NCI-H2227 (cell line): ENCODE measurements at regions not wholly inside any gene's neighbourhood (a gene's known extent, or its start where the extent isn't known, plus 50 kb on each side); places are given as distances from the start of the nearest gene placed in this dataset.
A peak's percentile ranks its signal among the peaks of the same experiment; 100 is the strongest.
"Not testable (repeated sequence)": the region's sequence is repeated elsewhere in the genome, so short reads cannot be mapped to it uniquely, and the experiment has no call there.

Experiments used
- DNase-seq: peaks from one replicate; lab custom pipeline; 2025; ENCODE audit not compliant: unreplicated experiment; lab: John Stamatoyannopoulos, UW

GRCh38 chr20:10109641-10110040 is 74.9 kb downstream of the ANKEF1 start:
- no peak for DNase-seq

DNA sequence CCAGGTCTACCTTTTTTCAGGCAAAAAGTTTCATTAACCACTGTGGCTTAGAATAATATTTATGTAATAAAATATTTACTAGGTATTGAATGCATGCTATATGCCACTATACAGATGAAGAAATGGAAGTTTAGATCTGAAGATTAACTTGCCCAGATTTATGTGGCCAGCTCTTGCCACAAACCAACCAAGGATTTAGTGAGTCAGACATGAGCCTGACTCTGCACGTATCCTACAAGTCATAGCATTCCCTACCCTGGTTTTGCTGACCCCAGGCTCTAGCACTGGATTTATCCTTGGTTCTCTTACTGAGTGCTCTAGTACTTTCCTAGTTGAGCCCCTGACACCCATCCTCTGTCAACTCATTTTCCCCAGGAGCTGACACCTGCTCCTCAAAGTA is 75.4 kb downstream of the ANKEF1 start:
- DNase-seq: no peak

- no peak for DNase-seq
Measured at GRCh38 chr20:10111139-10111958, 76.6 kb downstream of the ANKEF1 start.

GRCh38 chr20:10111959-10112250 is 77.1 kb downstream of the ANKEF1 start:
- no peak for DNase-seq

- DNase-seq: peak; percentile 80
Measured at GRCh38 chr20:10113746-10114145, 79.0 kb downstream of the ANKEF1 start.

- DNase-seq: no peak
Measured at GRCh38 chr20:10114598-10114997, 79.8 kb downstream of the ANKEF1 start.

GRCh38 chr20:10115021-10115420 is 80.2 kb downstream of the ANKEF1 start:
- DNase-seq: no peak

DNA sequence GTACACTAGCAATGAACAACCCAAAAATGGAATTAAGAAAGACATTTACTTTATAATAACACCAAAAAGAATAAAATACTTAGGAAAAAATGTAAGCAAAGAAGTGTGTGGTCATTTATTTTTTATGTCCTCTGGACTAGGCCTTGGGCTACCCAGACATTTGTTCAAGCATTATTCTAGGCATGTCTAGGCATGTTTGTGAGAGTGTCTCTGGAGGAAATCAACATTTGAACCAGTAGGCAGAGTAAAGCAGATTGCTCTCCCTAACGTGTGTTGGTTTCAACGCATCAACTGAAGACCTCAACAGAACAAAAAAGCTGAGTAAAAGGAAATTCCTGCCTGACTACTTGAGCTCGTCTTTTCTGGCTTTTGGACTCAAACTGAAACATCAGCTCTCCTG is 84.5 kb downstream of the ANKEF1 start:
- DNase-seq: peak; percentile 4

- DNase-seq: not testable (repeated sequence)
Measured at GRCh38 chr20:10124883-10125282, 90.1 kb downstream of the ANKEF1 start.

DNA sequence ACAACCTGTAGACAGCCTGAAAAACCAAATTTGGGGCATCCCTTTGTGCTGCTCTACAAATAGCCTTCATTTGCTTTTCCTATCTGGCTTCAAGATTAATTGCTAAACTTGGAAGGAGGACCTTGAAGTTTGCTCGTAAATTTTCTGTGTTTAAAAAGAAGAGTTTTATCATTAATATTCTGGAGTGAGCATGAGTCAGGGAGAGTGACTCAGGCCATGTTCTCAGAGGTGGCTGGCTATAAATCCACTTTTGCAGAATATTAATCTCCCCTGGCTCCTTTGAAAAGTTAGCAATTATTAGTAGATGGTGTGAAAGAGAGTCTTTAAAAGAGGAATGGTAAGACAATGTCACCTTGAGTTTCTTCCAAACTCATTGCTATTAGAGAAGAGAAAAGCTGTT is 91.0 kb downstream of the ANKEF1 start:
- no peak for DNase-seq

- no peak for DNase-seq
Measured at GRCh38 chr20:10129749-10130148, 88.9 kb upstream of the SNAP25 start.

- no peak for DNase-seq
Measured at GRCh38 chr20:10131732-10132345, 86.8 kb upstream of the SNAP25 start.

DNA sequence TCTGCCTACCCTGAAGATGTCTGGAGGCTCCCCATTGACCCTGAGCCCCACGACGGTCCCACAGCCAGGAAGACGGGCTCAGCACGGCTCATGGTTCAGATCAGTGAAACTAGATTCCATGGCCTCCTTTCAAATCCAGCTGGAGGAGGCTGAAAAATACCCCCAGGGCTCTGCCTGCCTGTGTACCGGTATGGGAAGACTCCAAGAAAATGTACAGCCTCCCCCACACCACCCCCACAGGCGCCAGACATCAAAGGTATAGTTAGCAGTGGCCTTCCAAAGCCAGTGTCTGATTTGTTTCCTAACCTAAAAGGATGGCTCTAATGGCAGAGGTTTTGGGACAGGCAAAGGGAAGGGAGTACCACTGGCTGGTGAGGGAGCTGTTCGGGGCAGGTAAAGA is 86.2 kb upstream of the SNAP25 start:
- no peak for DNase-seq

DNA sequence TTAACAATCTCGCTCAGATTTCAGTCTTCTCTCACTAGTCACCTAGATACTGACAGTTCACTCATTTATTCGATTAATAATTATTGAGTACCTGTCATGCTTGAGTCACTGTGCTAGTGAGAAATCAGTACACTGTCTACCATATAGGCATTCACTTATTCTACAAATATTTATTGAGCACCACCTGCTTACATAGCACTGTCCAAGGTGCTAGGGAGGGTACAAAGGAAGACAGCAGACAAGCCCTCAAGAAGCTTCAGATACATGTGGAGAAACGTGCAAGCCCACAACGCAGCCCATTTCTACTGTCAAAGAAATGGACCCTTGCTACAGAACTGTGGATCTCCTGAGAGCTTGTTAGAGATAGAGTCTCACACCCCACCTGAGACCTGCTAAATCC is 85.1 kb upstream of the SNAP25 start:
- DNase-seq: no peak

DNA sequence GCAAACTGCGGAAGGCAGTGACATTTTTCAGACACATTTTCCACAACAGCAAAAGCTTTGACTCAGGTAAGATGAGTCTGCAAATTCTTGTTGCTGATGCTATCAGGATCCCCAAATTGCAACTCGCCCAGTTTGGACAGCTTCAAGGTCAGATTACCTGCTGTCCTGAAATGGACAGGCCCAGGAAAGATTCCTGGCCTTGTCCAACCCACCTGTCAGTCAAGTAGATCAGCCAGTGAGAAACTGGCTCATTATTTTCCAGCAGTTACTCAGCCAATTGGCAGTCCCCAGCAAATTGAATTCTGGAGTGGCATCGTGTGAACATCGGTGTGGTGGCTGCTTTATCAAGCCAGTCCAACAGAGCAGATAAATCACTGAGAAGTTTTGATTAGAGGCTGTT is 84.5 kb upstream of the SNAP25 start:
- no peak for DNase-seq

GRCh38 chr20:10135438-10135837 is 83.2 kb upstream of the SNAP25 start:
- no peak for DNase-seq

- no peak for DNase-seq
Measured at GRCh38 chr20:10137032-10137431, 81.6 kb upstream of the SNAP25 start.

DNA sequence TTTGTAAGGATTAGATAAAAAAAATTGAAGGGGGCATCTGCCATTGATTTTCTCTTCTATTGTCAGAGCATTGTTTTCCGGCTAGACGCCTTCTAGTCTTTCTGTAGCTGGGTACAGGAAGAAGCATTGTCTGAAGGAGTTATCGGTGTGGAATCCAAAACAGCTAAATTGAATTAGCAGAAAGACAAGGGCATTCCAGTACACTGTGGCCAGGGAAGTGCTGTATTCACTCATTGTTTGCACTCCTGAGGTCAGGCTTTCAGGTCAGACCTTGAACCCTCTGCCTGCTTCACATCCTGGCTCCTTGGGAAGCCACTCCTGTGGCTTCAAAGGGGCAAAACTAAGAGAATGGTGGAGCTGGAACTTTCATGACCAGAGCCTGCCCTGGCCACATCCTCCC is 81.1 kb upstream of the SNAP25 start:
- no peak for DNase-seq

DNA sequence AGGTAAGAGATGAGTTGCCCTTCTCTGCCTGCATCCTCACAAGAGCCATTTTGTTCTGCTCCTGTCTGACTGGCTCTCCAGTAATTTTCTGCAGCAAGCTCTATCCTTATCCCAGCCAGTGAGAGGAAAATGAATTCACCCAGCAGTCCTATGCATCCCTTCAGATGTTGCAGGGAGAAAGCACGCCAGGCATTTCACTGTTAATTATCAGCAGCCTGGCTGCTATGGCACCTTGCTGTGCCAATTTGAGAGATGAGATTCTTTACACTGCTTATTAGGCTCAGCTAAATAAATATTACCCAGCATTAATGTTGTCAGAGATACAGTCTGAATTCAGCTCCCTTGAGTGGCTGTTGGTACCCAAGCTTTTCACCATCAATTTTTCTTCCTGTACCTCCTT is 61.1 kb upstream of the SNAP25 start:
- DNase-seq: no peak

GRCh38 chr20:10167040-10167439 is 51.6 kb upstream of the SNAP25 start:
- DNase-seq: no peak

DNA sequence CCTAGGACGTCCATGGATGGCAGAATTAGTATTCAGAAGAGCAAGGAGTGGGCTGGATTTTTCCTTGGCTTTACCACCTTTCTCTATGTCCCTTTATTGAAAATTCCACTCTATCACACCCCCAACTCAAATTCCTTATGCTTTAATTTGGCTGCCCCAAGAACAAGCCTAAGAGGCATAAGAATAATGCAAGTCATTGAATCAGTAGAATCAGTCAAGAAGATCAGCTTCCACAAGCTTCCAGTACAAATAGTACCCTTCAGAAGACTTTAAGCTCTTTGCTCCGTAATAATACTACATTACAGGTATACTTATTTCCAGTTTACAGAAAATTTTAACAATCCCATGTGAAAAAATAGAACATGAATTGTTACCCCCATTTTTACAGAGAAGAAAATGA is 51.0 kb upstream of the SNAP25 start:
- no peak for DNase-seq
